HG03575 (cell line): ENCODE measurements at regions not wholly inside any gene's neighbourhood (a gene's known extent, or its start where the extent isn't known, plus 50 kb on each side); places are given as distances from the start of the nearest gene placed in this dataset.
"Not testable (repeated sequence)": the region's sequence is repeated elsewhere in the genome, so short reads cannot be mapped to it uniquely, and the experiment has no call there.

Experiments
- ATAC-seq: cut with Tn5 transposase; IDR thresholded peaks from one replicate; pipeline ENCODE4 v1.9.1; 2021; ENCODE audit not compliant: unreplicated experiment, insufficient number of reproducible peaks, low FRiP score; ENCODE audit errors: extremely low read depth

DNA sequence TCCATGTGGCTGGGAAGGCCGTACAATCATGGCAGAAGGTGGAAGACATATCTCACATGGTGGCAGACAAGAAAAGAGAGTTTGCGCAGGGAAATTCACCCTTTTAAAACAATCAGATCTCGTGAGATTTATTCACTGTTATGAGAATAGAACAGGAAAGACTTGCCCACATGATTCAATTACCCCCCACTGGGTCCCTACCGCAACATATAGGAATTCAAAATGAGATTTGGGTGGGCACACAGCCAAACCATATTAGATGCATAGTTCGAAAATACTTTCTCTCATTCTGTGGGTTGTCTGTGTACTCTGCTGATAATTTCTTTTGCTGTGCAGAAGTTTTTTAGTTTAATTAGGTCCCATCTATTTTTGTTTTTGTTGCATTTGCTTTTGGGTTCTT is 990.3 kb downstream of the PLA2G4A start:
- ATAC-seq = no peak

- ATAC-seq = no peak
These were observed 1007.8 kb downstream of the PLA2G4A start for GRCh38 chr1:187836557-187836956.

- no peak for ATAC-seq
These were observed 1009.0 kb downstream of the PLA2G4A start for GRCh38 chr1:187837787-187838186.

- no peak for ATAC-seq
These were observed 1009.9 kb downstream of the PLA2G4A start for GRCh38 chr1:187838335-187839293.

DNA sequence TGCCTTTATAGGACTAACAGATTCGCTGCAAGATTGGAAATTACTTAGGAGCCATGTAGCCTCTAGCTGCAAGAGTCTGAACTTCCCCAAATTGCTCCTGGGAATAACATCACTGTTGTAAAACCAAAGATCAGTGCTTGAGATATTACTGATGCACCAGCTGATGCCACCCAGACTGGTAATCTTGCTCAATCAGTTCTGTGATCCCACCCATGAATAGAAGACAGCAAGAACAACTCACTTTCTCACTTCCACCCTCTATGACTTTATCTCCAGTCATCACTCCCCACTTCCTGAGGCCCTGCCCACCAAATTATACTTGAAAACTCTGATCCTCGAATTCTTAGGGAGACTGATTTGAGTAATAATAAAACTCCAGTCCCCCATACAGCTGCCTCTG is 1011.1 kb downstream of the PLA2G4A start:
- ATAC-seq = no peak

DNA sequence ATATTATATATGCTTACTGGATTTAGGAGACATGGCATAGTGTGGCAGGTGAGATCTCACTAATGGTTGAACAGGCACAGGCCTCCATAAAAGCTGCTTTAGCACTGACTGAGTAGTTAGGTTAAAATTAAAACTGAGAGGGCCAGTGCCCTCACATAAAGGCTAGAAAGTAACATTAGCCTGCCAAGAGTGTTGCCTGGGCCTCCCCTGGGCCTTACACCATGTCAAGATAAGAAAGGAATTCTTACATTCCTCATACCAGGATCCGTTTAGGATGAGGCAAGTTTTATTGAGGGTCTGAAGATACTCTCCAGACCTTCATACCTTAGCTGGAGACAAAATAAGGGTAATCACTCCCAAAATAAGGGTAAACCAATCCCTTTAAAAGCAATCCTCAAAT is 1011.8 kb downstream of the PLA2G4A start:
- no peak for ATAC-seq

DNA sequence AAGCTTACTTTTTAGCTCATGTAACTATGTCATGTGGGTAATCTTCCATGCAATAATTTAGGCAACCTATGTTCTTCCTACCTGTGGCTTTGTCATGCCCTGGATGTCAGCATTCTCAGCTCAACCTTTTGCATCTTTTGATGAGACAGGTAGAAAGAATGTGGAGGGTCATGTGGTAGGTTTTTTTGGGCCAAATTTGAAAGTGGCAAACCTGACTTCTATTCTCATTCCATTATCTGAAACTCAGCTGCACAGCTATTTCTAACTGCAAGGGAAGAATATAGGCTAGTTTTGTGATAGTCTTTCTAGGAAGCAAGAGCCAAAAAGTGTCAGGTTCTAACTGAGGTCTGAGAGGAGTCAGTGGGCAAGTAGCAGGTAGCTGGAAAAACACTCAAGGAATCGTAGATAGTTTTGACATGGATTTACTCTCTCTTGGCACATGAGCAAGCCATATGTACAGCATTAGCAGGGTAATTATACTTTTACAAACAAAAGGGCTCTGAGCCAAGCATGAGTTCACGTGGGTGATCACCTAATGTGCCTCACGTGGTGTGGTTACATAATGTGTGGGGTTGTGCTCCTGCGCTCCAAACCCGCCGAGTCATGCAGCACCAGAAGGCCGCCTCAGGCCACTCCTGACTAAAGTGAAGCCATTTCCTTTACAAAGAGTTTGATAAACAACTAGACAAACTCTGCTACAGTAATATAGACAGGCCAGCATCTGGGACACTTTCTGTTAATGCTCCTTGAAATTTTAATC is 1013.8 kb downstream of the PLA2G4A start:
- no peak for ATAC-seq

DNA sequence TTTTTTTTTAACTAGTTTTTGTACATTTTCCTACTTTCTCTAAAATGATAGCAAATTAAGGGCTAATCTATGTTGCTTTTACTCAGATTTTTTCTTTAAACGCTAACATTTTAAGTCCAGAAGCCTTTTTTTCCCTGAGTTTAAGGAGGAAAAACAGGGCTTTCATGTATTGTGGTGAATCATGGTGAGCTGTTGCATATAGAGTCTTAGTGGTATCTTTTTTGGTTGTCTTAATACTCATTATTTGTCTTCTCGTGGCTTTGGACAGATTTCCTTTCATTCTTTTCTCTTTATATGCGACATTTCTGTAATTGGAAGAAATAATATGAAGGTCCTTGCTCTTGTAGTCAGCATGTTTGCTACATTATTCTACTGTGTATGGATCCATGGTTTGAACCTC is 1015.6 kb downstream of the PLA2G4A start:
- ATAC-seq = no peak

- no peak for ATAC-seq
These were observed 1018.8 kb downstream of the PLA2G4A start for GRCh38 chr1:187847531-187847930.

- no peak for ATAC-seq
These were observed 1019.6 kb downstream of the PLA2G4A start for GRCh38 chr1:187848321-187848720.

- not testable (repeated sequence) for ATAC-seq
These were observed 1021.4 kb downstream of the PLA2G4A start for GRCh38 chr1:187850146-187850545.

GRCh38 chr1:187853505-187853904 is 1024.8 kb downstream of the PLA2G4A start:
- no peak for ATAC-seq

GRCh38 chr1:187854457-187854856 is 1025.7 kb downstream of the PLA2G4A start:
- ATAC-seq = no peak

- ATAC-seq = no peak
These were observed 1033.8 kb downstream of the PLA2G4A start for GRCh38 chr1:187862506-187862905.

DNA sequence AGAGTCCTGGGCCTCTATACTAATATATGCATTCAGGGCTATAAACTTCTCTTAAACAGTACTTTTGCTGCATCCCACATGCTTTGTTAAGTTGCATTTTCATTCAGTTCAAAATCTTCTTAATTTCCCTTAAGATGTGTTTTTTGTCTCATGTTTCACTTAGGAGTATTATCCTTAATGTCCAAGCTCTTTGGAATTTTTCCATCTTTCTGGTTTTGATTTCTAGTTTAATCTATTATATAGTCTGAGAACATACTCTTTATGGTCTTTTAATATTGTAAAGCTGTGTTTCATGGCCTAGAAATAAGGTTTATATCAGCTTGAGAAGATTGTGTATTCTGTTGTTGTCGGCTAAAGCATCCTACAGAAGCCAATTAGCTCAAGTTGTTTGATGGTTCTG is 1041.8 kb downstream of the PLA2G4A start:
- no peak for ATAC-seq

DNA sequence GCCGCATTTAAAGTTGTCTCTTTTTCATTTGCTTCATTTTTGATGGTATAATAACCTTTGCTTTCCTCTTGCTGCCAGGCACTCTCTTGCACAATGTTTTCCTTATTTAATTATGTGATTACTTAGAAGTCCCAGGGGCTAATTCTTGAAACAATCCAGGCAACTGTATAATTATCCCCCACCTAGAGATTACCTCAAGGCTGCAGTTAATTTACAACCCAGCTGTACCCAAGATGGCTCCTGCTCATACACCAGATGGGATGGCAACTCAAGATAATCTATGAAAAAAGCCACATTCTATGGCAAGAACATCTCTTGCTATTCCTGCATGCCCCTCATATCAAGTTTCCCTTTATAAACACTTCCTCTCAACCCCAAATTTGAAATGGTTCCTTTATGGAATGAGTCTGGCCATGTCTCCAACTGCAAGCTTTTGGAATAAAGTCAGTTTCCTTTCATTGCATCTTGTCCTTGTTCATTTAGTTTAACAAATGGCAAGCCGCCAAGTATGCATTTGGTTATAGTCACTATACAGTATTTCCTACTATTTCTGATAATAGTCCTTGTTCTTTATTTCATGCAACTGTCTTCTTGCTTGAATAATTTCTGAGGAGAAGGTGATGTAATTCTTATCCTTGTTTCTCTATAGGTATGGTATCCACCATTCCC is 1042.6 kb downstream of the PLA2G4A start:
- ATAC-seq = no peak

GRCh38 chr1:187872550-187872949 is 1043.8 kb downstream of the PLA2G4A start:
- no peak for ATAC-seq

- no peak for ATAC-seq
These were observed 1044.4 kb downstream of the PLA2G4A start for GRCh38 chr1:187873126-187873525.

- ATAC-seq = no peak
These were observed 1048.0 kb downstream of the PLA2G4A start for GRCh38 chr1:187876775-187877174.

DNA sequence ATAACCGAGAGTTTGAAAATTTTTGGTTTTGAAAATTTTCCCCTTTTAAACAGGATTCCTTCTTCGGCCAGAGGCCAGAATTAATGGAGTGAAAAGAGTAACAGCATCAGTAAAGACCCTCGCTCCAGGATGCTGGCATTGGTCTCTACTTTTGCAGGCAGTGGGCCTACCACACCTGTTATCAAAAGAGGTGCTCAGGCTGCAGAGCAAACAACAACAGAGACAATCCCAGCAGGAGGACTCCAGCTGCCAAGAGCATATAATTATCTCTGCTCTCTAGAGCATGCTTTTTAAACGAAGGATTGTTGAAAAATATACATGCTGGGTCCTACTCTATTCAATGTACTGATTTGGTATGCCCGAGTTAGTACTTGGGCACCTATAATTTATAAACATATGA is 1048.5 kb downstream of the PLA2G4A start:
- no peak for ATAC-seq
